HEK293 (cell line): ENCODE measurements at regions not wholly inside any gene's neighbourhood (a gene's known extent, or its start where the extent isn't known, plus 50 kb on each side); places are given as distances from the start of the nearest gene placed in this dataset.

Experiments
- ZNF121 ChIP-seq: fragments of 450-650 bp; formaldehyde crosslinking; IDR thresholded peaks from 2 replicates; pipeline ENCODE4 v1.5.1; 2016; ENCODE audit warnings: missing biosample characterization, missing genetic modification characterization
- ZNF221 ChIP-seq: fragments of 450-650 bp; formaldehyde crosslinking; IDR thresholded peaks from 2 replicates; pipeline ENCODE4 v1.5.1; 2017; ENCODE audit warnings: missing biosample characterization, missing genetic modification characterization, borderline replicate concordance
- ZNF239 ChIP-seq: fragments of 450-650 bp; formaldehyde crosslinking; IDR thresholded peaks from 2 replicates; pipeline ENCODE4 v1.5.1; 2016; ENCODE audit warnings: missing biosample characterization, missing genetic modification characterization
- ZNF274 ChIP-seq, 2 experiments: fragments of 200-500 bp in 1 of 2; fragments of 450-650 bp in 1 of 2; sonication (Bioruptor generic) in 1 of 2; formaldehyde crosslinking in 1 of 2; IDR thresholded peaks; 2 replicates each; pipeline versions ENCODE4 v1.5.1 to v1.6.1; 2014 to 2016; ENCODE audit warnings: borderline replicate concordance in 1 of 2, inconsistent platforms in 1 of 2, low read length in 1 of 2, missing biosample characterization in 1 of 2, missing genetic modification characterization in 1 of 2
- ZNF423 ChIP-seq: fragments of 450-650 bp; formaldehyde crosslinking; IDR thresholded peaks from 2 replicates; pipeline ENCODE4 v1.5.1; 2016; ENCODE audit warnings: missing biosample characterization, missing genetic modification characterization
- ZNF670 ChIP-seq: fragments of 450-650 bp; formaldehyde crosslinking; IDR thresholded peaks from 2 replicates; pipeline ENCODE4 v1.5.1; 2016; ENCODE audit warnings: missing biosample characterization, missing genetic modification characterization, low read depth
- ZNF792 ChIP-seq: fragments of 450-650 bp; formaldehyde crosslinking; IDR thresholded peaks from 2 replicates; pipeline ENCODE4 v1.5.1; 2016; ENCODE audit warnings: missing biosample characterization, missing genetic modification characterization
- TF ChIP-seq, protein P1 (sequence below): fragments of 450-650 bp; formaldehyde crosslinking; IDR thresholded peaks from 2 replicates; pipeline ENCODE4 v1.5.1; 2016; ENCODE audit warnings: missing biosample characterization, missing genetic modification characterization
- TF ChIP-seq, protein P2 (sequence below): fragments of 450-650 bp; formaldehyde crosslinking; IDR thresholded peaks from 2 replicates; pipeline ENCODE4 v1.5.1; 2016; ENCODE audit warnings: missing biosample characterization, missing genetic modification characterization
- TF ChIP-seq, protein P3 (sequence below): fragments of 450-650 bp; formaldehyde crosslinking; IDR thresholded peaks from 2 replicates; pipeline ENCODE4 v1.5.1; 2016; ENCODE audit warnings: missing biosample characterization, missing genetic modification characterization

DNA sequence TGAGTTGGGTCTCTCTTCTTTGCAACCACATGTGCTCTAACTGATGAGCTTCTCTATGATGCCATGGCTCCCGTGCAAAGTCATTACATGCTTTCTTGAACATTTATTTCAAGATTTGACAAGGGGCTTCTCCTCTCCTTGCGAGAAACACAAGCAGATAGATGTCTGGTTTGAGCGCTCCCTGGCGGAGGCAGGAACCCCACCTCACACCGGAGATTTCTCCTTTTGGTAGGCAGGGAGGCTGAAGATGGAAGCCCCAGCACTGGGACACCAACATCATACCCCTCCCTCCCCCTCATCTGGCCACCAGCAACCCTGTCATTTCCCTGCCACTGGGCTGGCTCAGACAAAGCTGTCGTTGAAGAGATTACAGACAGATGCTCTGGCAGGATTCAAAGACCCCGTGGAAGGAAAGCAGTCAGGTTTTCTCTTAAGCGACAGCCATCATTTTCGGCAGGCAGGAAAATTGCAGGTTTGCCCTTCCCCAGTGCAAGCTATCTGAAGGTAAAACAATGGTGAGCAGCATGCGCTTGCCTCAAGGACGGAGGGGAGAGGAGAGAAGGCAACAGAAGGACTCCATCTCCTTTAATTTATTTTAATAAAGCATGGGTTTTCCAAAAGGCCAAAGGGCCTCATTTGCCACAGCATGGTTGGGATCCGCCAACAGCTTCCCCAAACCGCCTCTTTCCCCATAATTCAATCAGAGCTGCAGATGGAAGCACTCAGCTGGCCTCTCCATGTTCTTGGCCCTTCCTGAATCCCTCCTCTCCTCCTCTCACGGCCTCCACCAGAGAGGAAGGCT is 344.1 kb upstream of the TSHZ3 start:
- TF ChIP-seq, protein P1, sequence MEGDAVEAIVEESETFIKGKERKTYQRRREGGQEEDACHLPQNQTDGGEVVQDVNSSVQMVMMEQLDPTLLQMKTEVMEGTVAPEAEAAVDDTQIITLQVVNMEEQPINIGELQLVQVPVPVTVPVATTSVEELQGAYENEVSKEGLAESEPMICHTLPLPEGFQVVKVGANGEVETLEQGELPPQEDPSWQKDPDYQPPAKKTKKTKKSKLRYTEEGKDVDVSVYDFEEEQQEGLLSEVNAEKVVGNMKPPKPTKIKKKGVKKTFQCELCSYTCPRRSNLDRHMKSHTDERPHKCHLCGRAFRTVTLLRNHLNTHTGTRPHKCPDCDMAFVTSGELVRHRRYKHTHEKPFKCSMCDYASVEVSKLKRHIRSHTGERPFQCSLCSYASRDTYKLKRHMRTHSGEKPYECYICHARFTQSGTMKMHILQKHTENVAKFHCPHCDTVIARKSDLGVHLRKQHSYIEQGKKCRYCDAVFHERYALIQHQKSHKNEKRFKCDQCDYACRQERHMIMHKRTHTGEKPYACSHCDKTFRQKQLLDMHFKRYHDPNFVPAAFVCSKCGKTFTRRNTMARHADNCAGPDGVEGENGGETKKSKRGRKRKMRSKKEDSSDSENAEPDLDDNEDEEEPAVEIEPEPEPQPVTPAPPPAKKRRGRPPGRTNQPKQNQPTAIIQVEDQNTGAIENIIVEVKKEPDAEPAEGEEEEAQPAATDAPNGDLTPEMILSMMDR (tag by site-specific recombination), result no peak
- TF ChIP-seq ZNF670 (tag by site-specific recombination) (no peak), ZNF423 (no peak), ZNF121 (tag by site-specific recombination) (no peak), ZNF221 (tag by site-specific recombination) (no peak), ZNF239 (tag by site-specific recombination) (no peak), ZNF274 (IDR thresholded peaks at IDR 0.05; ENCODE audit: low read length) (no peak), ZNF274 (tag by site-specific recombination; IDR thresholded peaks at IDR 0.05; ENCODE audit: borderline replicate concordance) (no peak), ZNF792 (tag by site-specific recombination) (no peak)
- TF ChIP-seq, protein P2, sequence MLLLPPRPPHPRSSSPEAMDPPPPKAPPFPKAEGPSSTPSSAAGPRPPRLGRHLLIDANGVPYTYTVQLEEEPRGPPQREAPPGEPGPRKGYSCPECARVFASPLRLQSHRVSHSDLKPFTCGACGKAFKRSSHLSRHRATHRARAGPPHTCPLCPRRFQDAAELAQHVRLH (tag by site-specific recombination), result no peak
- TF ChIP-seq, protein P3, sequence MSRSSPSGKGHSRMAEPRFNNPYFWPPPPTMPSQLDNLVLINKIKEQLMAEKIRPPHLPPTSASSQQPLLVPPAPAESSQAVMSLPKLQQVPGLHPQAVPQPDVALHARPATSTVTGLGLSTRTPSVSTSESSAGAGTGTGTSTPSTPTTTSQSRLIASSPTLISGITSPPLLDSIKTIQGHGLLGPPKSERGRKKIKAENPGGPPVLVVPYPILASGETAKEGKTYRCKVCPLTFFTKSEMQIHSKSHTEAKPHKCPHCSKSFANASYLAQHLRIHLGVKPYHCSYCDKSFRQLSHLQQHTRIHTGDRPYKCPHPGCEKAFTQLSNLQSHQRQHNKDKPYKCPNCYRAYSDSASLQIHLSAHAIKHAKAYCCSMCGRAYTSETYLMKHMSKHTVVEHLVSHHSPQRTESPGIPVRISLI (tag by site-specific recombination), result no peak
